Peyer's patch (tissue), 4 donors: ENCODE measurements at regions not wholly inside any gene's neighbourhood (a gene's known extent, or its start where the extent isn't known, plus 50 kb on each side); places are given as distances from the start of the nearest gene placed in this dataset.

Source experiments
- POLR2A ChIP-seq, 2 donors: fragments of 450-650 bp; IDR thresholded peaks; one replicate each; pipeline ENCODE4 v1.5.1; 2017; ENCODE audit warnings: antibody characterized with exemption in 2 of 2, mild to moderate bottlenecking in 2 of 2, moderate library complexity in 2 of 2
- TF ChIP-seq, protein P1 (sequence below), 6 experiments: fragments of 450-650 bp in 4 of 6; fragments of 200-600 bp in 2 of 6; sonication (generic) in 1 of 6; IDR thresholded peaks; one replicate each; pipeline ENCODE4 v1.5.1; 2017 to 2019; ENCODE audit warnings: antibody characterized with exemption in 6 of 6, mild to moderate bottlenecking in 3 of 6, moderate library complexity in 1 of 6

DNA sequence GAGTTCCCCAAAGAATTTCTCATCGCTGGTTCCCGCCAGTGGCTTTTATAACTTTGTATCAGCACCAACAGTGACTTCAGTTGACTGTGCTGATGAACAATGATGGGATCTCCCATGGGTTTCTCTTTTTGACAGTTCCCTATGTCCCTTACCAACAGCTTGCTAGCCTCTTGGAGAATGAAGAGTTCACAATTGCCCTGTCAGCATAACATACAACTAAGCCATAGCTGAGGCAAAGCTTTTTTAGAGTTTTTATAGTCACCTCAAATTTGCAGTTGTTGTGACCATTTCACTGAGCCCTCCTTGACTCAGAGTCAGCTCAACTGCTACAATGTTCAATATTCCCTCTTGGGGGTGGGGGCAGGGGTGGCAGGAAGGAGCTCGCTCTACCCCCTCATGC, 179.8 kb downstream of the TFEC start:
- TF ChIP-seq, protein P1, sequence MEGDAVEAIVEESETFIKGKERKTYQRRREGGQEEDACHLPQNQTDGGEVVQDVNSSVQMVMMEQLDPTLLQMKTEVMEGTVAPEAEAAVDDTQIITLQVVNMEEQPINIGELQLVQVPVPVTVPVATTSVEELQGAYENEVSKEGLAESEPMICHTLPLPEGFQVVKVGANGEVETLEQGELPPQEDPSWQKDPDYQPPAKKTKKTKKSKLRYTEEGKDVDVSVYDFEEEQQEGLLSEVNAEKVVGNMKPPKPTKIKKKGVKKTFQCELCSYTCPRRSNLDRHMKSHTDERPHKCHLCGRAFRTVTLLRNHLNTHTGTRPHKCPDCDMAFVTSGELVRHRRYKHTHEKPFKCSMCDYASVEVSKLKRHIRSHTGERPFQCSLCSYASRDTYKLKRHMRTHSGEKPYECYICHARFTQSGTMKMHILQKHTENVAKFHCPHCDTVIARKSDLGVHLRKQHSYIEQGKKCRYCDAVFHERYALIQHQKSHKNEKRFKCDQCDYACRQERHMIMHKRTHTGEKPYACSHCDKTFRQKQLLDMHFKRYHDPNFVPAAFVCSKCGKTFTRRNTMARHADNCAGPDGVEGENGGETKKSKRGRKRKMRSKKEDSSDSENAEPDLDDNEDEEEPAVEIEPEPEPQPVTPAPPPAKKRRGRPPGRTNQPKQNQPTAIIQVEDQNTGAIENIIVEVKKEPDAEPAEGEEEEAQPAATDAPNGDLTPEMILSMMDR (IDR thresholded peaks at IDR 0.05): no peak
- TF ChIP-seq POLR2A (IDR thresholded peaks at IDR 0.05): no peak
